ENCODE measurements at regions not wholly inside any gene's neighbourhood (a gene's known extent, or its start where the extent isn't known, plus 50 kb on each side); places are given as distances from the start of the nearest gene placed in this dataset.

- DNase-seq (ENCODE audit: low read depth, low spot score) = no peak
Measured at GRCh38 chr15:85847031-85847430, 52.3 kb upstream of the KLHL25 start.

GRCh38 chr15:85849946-85850345 lies 55.2 kb upstream of the KLHL25 start:
- no peak for DNase-seq (ENCODE audit: low read depth, low spot score)

- DNase-seq (ENCODE audit: low read depth, low spot score) = no peak
Measured at GRCh38 chr15:85852969-85853368, 58.2 kb upstream of the KLHL25 start.

GRCh38 chr15:85854345-85855097 lies 59.8 kb upstream of the KLHL25 start:
- peak; percentile 12 for DNase-seq (ENCODE audit: low read depth, low spot score)

GRCh38 chr15:85858586-85859375 lies 64.1 kb upstream of the KLHL25 start:
- DNase-seq (ENCODE audit: low read depth, low spot score) = peak; percentile 60

- DNase-seq (ENCODE audit: low read depth, low spot score) = no peak
Measured at GRCh38 chr15:85859671-85860070, 64.9 kb upstream of the KLHL25 start.

- DNase-seq (ENCODE audit: low read depth, low spot score) = no peak
Measured at GRCh38 chr15:85860394-85861161, 65.9 kb upstream of the KLHL25 start.

- no peak for DNase-seq (ENCODE audit: low read depth, low spot score)
Measured at GRCh38 chr15:85865070-85865684, 70.5 kb upstream of the KLHL25 start.

GRCh38 chr15:85867250-85867649 lies 72.5 kb upstream of the KLHL25 start:
- no peak for DNase-seq (ENCODE audit: low read depth, low spot score)

GRCh38 chr15:85869124-85869523 lies 74.4 kb upstream of the KLHL25 start:
- no peak for DNase-seq (ENCODE audit: low read depth, low spot score)

GRCh38 chr15:85870216-85871014 lies 75.7 kb upstream of the KLHL25 start:
- DNase-seq (ENCODE audit: low read depth, low spot score) = no peak

- DNase-seq (ENCODE audit: low read depth, low spot score) = no peak
Measured at GRCh38 chr15:85871545-85871944, 76.8 kb upstream of the KLHL25 start.

GRCh38 chr15:85872125-85872524 lies 77.4 kb upstream of the KLHL25 start:
- no peak for DNase-seq (ENCODE audit: low read depth, low spot score)

- DNase-seq (ENCODE audit: low read depth, low spot score) = no peak
Measured at GRCh38 chr15:85874236-85874635, 79.5 kb upstream of the KLHL25 start.

GRCh38 chr15:85875756-85876155 lies 81.0 kb upstream of the KLHL25 start:
- DNase-seq (ENCODE audit: low read depth, low spot score) = no peak

- no peak for DNase-seq (ENCODE audit: low read depth, low spot score)
Measured at GRCh38 chr15:85878828-85879225, 84.1 kb upstream of the KLHL25 start.

GRCh38 chr15:85879334-85880163 lies 84.8 kb upstream of the KLHL25 start:
- DNase-seq (ENCODE audit: low read depth, low spot score) = no peak

GRCh38 chr15:85880501-85881190 lies 85.9 kb upstream of the KLHL25 start:
- no peak for DNase-seq (ENCODE audit: low read depth, low spot score)

- DNase-seq (ENCODE audit: low read depth, low spot score) = no peak
Measured at GRCh38 chr15:85886309-85886811, 91.6 kb upstream of the KLHL25 start.
